ENCODE measurements at regions not wholly inside any gene's neighbourhood (a gene's known extent, or its start where the extent isn't known, plus 50 kb on each side); places are given as distances from the start of the nearest gene placed in this dataset.

DNA sequence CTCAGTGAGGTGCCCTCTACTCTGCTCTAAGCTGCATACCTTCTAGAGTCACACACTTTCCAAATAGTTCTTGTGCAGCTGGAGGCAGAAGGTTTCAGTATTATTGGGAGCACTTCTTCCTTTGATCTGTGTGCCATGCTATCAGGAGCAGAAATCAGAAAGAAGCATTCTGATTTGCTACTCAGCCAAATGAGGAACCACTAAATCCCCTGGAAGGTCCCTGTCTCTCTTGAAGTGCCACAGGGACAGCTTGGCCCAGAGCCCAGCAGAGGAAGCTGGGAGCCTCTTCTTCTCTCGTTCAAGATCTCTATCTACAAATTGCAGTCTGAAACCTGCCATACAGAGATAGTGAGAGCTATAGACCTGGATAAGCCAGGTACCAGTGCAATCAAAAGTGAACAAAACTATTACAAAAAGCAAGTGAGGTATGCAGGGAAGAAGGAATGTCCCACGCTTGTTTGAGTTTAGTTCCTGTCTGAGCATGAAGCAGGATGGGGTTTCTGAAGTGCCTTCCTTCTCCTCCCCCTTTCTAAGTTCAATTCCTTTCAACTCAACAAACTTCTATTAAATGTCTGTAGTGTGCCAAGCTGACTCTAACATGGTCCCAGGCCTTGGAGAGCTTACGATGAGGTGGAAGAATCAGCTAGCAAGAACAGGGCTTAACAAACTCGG, 100.9 kb upstream of the PARP11 start:
- H3K9me3 ChIP-seq: no peaks in the 10 kb centered on the region
- no peaks in the 10 kb centered on the region for H3K36me3 ChIP-seq
- no peak overlapping the region for H3K27ac ChIP-seq
- intact Hi-C loops (cut with DNase I; ENCODE audit: low total_unique reads): no loop called here
- H3K4me1 ChIP-seq: no peaks in the 10 kb centered on the region
- TF ChIP-seq CTCF (IDR thresholded peaks at IDR 0.05) (no peak), POLR2A (IDR thresholded peaks at IDR 0.05) (no peak)
- H3K27me3 ChIP-seq: no peaks in the 10 kb centered on the region
- no peak for DNase-seq
- no peak overlapping the region for H3K4me3 ChIP-seq

DNA sequence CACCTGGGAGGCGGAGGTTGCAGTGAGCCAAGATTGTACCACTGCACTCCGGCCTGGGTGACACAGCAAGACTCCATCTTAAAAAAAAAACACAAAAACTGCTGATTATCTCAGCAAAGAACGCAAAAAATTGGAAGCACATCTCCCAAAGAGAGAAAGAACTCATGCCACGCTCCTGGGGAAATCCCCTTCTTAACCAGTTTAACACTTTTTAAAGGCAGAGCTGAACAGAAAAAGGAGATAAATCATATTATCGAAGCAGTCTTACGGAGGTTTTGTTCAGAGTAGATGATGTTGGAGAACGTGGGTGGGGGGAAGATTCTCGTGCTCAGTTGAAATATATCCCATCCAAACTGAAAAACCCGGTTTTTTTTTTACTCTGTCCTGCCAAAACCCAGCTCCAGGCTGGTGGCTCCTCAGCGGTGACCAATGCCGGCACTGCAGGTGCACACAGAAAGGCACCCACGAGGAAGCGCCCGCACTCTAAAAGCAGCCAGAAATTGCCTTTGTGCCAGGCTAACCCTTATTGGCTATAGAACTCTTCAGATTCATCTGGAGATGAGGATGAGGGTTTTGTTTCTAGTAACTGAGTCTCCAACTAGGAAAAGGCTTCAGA, 100.2 kb upstream of the PARP11 start:
- Histone ChIP-seq H3K27me3 (no peaks in the 10 kb centered on the region), H3K4me1 (no peaks in the 10 kb centered on the region), H3K4me3 (no peak overlapping the region), H3K9me3 (no peaks in the 10 kb centered on the region), H3K27ac (no peak overlapping the region), H3K36me3 (no peaks in the 10 kb centered on the region)
- no peak for DNase-seq
- no peak for TF ChIP-seq CTCF (IDR thresholded peaks at IDR 0.05)
- no peak for TF ChIP-seq POLR2A (IDR thresholded peaks at IDR 0.05)
- intact Hi-C loops (cut with DNase I; ENCODE audit: low total_unique reads): no loop called here

DNA sequence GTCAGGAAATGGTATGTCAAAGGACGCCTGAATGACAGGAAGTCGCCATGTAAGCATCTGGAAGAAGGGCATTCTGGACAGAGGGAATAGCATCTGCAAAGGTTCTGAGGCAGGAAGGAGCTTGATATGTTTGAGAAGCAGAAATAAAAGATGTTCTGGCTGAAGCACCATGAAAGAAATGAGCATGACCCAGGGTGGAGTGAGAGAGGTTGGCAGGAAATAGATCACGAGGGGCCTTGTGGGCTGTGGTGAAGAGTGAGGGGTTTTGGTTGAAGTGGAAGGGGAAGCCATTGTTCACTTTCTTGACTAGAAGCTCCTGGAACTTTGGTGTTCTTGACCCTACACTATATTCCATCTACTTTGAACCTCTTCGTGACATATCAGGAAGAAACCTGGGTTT, 99.4 kb upstream of the PARP11 start:
- Histone ChIP-seq H3K4me3 (no peak overlapping the region), H3K27me3 (no peaks in the 10 kb centered on the region), H3K9me3 (no peaks in the 10 kb centered on the region), H3K27ac (no peak overlapping the region), H3K4me1 (no peaks in the 10 kb centered on the region), H3K36me3 (no peaks in the 10 kb centered on the region)
- intact Hi-C loops (cut with DNase I; ENCODE audit: low total_unique reads): no loop called here
- no peak for DNase-seq
- TF ChIP-seq POLR2A (IDR thresholded peaks at IDR 0.05) (no peak), CTCF (IDR thresholded peaks at IDR 0.05) (no peak)

- Histone ChIP-seq H3K9me3 (no peaks in the 10 kb centered on the region), H3K4me1 (no peaks in the 10 kb centered on the region), H3K27me3 (no peaks in the 10 kb centered on the region), H3K36me3 (no peaks in the 10 kb centered on the region), H3K4me3 (no peak overlapping the region), H3K27ac (no peak overlapping the region)
- intact Hi-C loops (cut with DNase I; ENCODE audit: low total_unique reads): no loop called here
- no peak for DNase-seq
- TF ChIP-seq POLR2A (IDR thresholded peaks at IDR 0.05): no peak
- TF ChIP-seq CTCF (IDR thresholded peaks at IDR 0.05): no peak
Measured at GRCh38 chr12:3968523-3968922, 95.3 kb upstream of the PARP11 start.

GRCh38 chr12:3967556-3968160, 94.5 kb upstream of the PARP11 start:
- Histone ChIP-seq H3K36me3 (no peaks in the 10 kb centered on the region), H3K4me1 (no peaks in the 10 kb centered on the region), H3K9me3 (no peaks in the 10 kb centered on the region), H3K27ac (no peak overlapping the region), H3K4me3 (no peak overlapping the region), H3K27me3 (no peaks in the 10 kb centered on the region)
- no peak for DNase-seq
- TF ChIP-seq CTCF (IDR thresholded peaks at IDR 0.05) (no peak), POLR2A (IDR thresholded peaks at IDR 0.05) (no peak)
- intact Hi-C loops (cut with DNase I; ENCODE audit: low total_unique reads): no loop called here

Measured in uterus (tissue), 3 donors.